ENCODE measurements at regions not wholly inside any gene's neighbourhood (a gene's known extent, or its start where the extent isn't known, plus 50 kb on each side); places are given as distances from the start of the nearest gene placed in this dataset.

GRCh38 chr2:64337314-64337713 is 116.6 kb upstream of the LGALSL start:
- no peak overlapping the region for H3K4me3 ChIP-seq
- H3K36me3 ChIP-seq = no peaks in the 10 kb centered on the region
- DNase-seq = peak in 1 of 3 donors; percentile 11
- H3K27ac ChIP-seq = no peak overlapping the region
- TF ChIP-seq POLR2A (IDR thresholded peaks at IDR 0.05) (no peak), CTCF (IDR thresholded peaks at IDR 0.05) (no peak)
- no peaks in the 10 kb centered on the region for H3K9me3 ChIP-seq
- no peaks in the 10 kb centered on the region for H3K27me3 ChIP-seq
- H3K4me1 ChIP-seq = no peaks in the 10 kb centered on the region

GRCh38 chr2:64338108-64338507 is 115.9 kb upstream of the LGALSL start:
- TF ChIP-seq CTCF (IDR thresholded peaks at IDR 0.05) (no peak), POLR2A (IDR thresholded peaks at IDR 0.05) (no peak)
- DNase-seq = peak in 1 of 3 donors; percentile 9

GRCh38 chr2:64338910-64339500 is 115.0 kb upstream of the LGALSL start:
- H3K27me3 ChIP-seq = no peaks in the 10 kb centered on the region
- no peaks in the 10 kb centered on the region for H3K9me3 ChIP-seq
- no peak overlapping the region for H3K4me3 ChIP-seq
- TF ChIP-seq POLR2A (IDR thresholded peaks at IDR 0.05) = no peak
- H3K4me1 ChIP-seq = no peaks in the 10 kb centered on the region
- no peaks in the 10 kb centered on the region for H3K36me3 ChIP-seq
- H3K27ac ChIP-seq = no peak overlapping the region
- DNase-seq = peak in 1 of 3 donors; percentile 19

More at GRCh38 chr2:64338108-64338507, 115.9 kb upstream of the LGALSL start:
- H3K36me3 ChIP-seq = no peaks in the 10 kb centered on the region
- no peaks in the 10 kb centered on the region for H3K27me3 ChIP-seq
- H3K4me1 ChIP-seq = no peaks in the 10 kb centered on the region
- H3K4me3 ChIP-seq = no peak overlapping the region
- no peak overlapping the region for H3K27ac ChIP-seq
- no peaks in the 10 kb centered on the region for H3K9me3 ChIP-seq

- no peak for DNase-seq
- no peak for TF ChIP-seq CTCF (IDR thresholded peaks at IDR 0.05)
- no peak for TF ChIP-seq POLR2A (IDR thresholded peaks at IDR 0.05)
- Histone ChIP-seq H3K27me3 (no peaks in the 10 kb centered on the region), H3K27ac (no peak overlapping the region), H3K4me3 (no peak overlapping the region), H3K36me3 (no peaks in the 10 kb centered on the region), H3K9me3 (no peaks in the 10 kb centered on the region), H3K4me1 (no peaks in the 10 kb centered on the region)
These were observed 112.5 kb upstream of the LGALSL start for GRCh38 chr2:64341461-64341860.

GRCh38 chr2:64342195-64343099 is 111.5 kb upstream of the LGALSL start:
- Histone ChIP-seq H3K36me3 (no peaks in the 10 kb centered on the region), H3K4me1 (no peaks in the 10 kb centered on the region), H3K9me3 (no peaks in the 10 kb centered on the region), H3K27ac (no peak overlapping the region), H3K27me3 (no peaks in the 10 kb centered on the region), H3K4me3 (no peak overlapping the region)
- DNase-seq = peak in 1 of 3 donors; percentile 5
- TF ChIP-seq CTCF (IDR thresholded peaks at IDR 0.05) (no peak), POLR2A (IDR thresholded peaks at IDR 0.05) (no peak)

GRCh38 chr2:64344999-64345576 is 108.9 kb upstream of the LGALSL start:
- no peak for DNase-seq
- Histone ChIP-seq H3K4me1 (no peaks in the 10 kb centered on the region), H3K4me3 (no peak overlapping the region), H3K27ac (no peak overlapping the region), H3K9me3 (no peaks in the 10 kb centered on the region), H3K36me3 (no peaks in the 10 kb centered on the region), H3K27me3 (no peaks in the 10 kb centered on the region)
- TF ChIP-seq CTCF (IDR thresholded peaks at IDR 0.05) = no peak
- no peak for TF ChIP-seq POLR2A (IDR thresholded peaks at IDR 0.05)

All from Peyer's patch (tissue), 4 donors.